Sciatic nerve (tissue), 2 donors: ENCODE measurements at regions not wholly inside any gene's neighbourhood (a gene's known extent, or its start where the extent isn't known, plus 50 kb on each side); places are given as distances from the start of the nearest gene placed in this dataset.
"Not testable (repeated sequence)": the region's sequence is repeated elsewhere in the genome, so short reads cannot be mapped to it uniquely, and the experiment has no call there.

Experiments
- ATAC-seq: fragments of 200-7000 bp; cut with Tn5 transposase; one replicate; pipeline ENCODE4 v1.9.1; 2020; ENCODE audit warnings: mild to moderate bottlenecking, moderate library complexity
- DNase-seq: peaks from one replicate; pipeline ENCODE4 v3.0.0-alpha.2; 2020; ENCODE audit warnings: low spot score
- intact Hi-C: fragments of 100-400 bp; cut with DNase I; formaldehyde crosslinking; loops from one replicate; pipeline ENCODE4 v1.14.2; 2022
- donor health status: DM: no; HTN: no; CAD: no.
- donor health status: DM: no; HTN: no; CAD: no.

- intact Hi-C loops: no loop called here
- DNase-seq (no peak), ATAC-seq (no peak)
These were observed 708.0 kb upstream of the FAM174A start for GRCh38 chr5:99827136-99827535.

DNA sequence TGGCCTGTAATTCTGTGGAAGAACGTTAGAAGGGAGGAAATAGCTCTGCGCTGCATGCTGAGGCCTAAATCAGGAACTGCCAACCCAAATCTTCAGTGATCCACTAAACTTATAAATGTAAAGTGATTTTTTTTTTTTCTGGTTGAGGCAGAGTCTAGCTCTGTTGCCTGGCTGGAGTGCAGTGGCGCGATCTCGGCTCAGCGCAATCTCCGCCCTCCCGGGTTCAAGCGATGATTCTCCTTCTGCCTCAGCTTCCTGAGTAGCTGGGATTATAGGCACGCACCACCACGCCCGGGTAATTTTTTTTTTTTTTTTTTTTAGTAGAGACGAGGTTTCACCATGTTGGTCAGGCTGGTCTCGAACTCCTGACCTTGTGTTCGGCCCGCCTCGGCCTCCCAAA is 717.4 kb upstream of the FAM174A start:
- intact Hi-C loops: no loop called here
- no peak for ATAC-seq

DNA sequence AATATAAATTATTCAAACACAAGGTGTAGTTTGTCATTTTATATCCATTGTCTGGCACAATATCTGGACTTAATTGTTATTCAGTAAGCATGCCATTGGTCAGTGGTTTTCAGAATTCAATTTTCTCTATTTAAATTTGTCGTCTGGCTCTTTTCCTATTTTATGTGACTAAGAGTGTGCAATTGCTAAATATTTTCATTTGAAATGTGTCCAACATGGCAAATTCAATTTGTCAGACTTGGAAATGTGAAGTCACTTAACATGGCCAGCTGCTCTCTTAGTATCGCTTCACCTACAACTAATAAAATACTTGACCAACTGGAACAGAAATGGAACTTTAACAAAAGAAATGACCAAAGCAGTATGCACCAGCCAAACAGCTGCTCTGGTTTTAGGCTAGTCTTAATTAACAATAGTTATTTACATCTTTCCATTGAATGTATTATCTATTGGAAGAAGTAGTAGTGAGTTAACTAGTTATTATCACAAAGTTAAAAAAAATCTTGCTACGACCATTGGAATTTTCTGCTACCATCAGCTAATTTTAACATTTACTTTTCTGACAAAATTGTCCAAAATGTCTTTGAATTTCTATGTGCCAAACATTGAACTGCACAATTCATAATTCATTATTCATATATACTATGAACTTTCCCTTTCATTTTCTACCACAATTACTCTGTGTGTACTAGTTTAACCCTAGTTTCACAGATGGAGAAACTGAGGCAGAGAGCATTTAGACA is 720.7 kb upstream of the FAM174A start:
- ATAC-seq (no peak), DNase-seq (no peak)
- intact Hi-C loops: no loop called here

More for the DNA sequence above, 717.4 kb upstream of the FAM174A start:
- DNase-seq: no peak

DNA sequence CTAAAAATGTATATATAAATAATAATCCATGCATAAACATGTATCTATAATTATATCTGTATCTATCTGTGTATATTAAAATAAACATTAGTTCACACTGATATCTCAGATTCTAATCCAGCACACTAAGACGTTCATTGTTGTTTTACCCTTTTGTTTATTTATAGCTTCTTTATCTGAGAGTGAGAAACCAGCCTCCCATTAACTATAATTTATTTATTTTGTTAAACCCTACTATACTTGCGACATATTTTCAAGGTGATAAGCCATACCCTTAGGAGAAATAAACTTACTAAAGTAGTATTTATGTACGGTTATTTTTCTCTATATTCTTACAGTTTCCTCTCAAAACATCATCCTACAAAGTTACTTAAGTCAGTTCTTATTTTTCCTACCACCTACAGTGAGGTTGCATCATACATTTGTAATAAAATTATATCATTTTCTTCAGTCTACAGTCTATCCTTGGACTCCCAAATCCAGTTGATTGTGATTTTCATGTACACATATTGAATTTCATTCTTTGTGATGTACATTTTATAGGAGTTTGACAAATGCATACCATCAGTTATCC is 726.4 kb upstream of the FAM174A start:
- no peak for DNase-seq
- ATAC-seq: no peak
- intact Hi-C loops: no loop called here

DNA sequence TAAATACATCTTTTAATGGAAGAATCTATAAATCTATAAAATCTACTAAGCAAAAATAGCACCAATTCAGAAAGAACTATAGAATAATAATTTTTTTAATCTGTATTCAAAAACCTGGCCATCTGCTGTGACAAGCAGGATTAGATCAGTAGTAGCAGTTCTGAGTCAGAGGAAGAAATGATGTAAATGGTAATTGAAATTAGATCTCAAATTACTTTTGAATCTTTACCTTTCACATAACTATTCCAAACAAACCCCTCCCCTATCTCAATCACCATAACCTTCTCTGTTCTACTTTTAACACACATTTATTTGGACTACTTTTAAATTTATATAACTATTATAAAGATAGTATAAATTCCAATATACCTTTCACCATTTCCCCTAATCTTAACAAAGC is 727.8 kb upstream of the FAM174A start:
- DNase-seq (no peak), ATAC-seq (no peak)
- intact Hi-C loops: no loop called here

GRCh38 chr5:99795031-99795430 is 740.1 kb upstream of the FAM174A start:
- intact Hi-C loops: no loop called here
- ATAC-seq: no peak
- DNase-seq: no peak

GRCh38 chr5:99788482-99788881 is 746.7 kb upstream of the FAM174A start:
- intact Hi-C loops: no loop called here
- DNase-seq (no peak), ATAC-seq (no peak)

DNA sequence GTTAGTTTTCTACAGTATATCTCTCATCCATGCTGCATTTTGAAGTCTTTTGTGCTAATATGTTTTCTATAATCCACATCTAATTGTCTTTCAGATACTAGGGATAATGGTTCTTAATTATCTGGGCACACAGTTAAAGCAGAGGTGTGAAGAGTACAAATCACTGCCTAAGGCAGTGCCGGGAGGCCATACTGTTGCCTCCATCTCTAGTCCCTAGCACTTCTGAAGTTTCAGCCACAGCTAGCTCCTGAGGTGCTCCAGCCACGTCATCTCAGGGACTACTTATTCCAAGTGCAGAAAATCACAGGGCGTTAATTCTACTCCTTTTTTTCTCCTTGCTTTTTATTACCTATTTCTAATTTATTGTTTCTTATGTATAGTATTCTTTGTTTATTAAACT is 760.0 kb upstream of the FAM174A start:
- intact Hi-C loops: no loop called here
- no peak for ATAC-seq

DNA sequence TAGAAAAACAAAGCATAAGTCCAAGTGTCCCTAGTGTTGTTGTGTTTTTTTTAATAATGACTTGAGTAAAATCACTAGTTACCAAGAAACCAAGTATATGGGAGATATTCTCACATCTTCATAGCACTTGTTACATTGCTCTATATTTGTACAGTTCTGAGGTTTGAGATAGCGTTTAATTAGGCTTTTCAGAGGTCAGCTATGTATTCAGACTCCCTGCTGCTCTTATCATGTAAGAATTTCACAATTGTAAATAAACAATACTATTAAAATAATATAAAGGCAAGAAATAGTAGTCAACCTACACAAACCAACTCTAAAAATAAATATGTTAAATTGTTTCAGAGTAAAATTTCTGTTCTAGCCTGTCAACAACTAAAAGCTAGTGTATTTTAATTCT is 761.9 kb upstream of the FAM174A start:
- intact Hi-C loops: no loop called here
- ATAC-seq (no peak), DNase-seq (no peak)

More for the DNA sequence above, 760.0 kb upstream of the FAM174A start:
- no peak for DNase-seq

- ATAC-seq (no peak), DNase-seq (no peak)
- intact Hi-C loops: no loop called here
These were observed 763.9 kb upstream of the FAM174A start for GRCh38 chr5:99771296-99771695.

DNA sequence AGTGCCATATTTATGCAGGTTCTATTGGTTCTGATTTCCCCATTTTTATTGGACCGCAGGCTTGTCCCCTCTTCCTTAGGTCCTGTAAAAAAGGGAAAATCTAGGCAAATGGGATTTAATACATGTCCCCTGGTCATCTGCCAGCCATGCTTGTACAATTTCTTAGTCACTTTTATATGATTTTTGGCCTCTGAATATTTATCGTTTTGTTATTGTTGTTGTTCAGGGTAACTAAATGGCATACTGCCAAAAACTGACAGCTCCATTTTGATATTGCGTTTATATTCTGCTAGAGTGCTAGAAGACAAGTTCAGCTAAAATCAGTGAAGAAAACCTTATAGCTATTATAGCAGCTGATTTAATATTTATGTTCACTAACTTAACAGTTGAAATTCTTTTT is 770.2 kb upstream of the FAM174A start:
- ATAC-seq (no peak), DNase-seq (no peak)
- intact Hi-C loops: no loop called here

GRCh38 chr5:99763021-99763774 is 772.0 kb upstream of the FAM174A start:
- DNase-seq: no peak
- no peak for ATAC-seq
- intact Hi-C loops: no loop called here

DNA sequence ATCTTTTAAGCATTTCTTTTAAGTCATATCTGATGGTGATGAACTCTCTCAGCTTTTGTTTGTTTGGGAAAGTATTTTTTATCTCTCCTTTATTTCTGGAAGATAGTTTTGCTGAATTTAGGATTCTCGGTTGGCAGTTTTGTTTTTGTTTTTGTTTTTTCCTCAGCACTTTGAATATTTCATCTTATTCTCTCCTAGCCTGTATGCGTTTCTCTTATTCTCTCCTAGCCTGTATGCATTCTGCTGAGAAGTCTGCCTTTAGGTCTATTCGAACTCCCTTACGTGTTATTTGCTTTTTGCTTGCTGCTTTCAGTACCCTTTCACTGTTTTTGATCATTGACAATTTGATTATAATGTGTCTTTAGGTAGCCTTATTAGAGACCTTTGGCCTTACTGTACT is 787.8 kb upstream of the FAM174A start:
- ATAC-seq (no peak), DNase-seq (no peak)
- intact Hi-C loops: no loop called here

GRCh38 chr5:99733146-99733545 is 802.0 kb upstream of the FAM174A start:
- intact Hi-C loops, DNase-seq, ATAC-seq: not testable (repeated sequence)

DNA sequence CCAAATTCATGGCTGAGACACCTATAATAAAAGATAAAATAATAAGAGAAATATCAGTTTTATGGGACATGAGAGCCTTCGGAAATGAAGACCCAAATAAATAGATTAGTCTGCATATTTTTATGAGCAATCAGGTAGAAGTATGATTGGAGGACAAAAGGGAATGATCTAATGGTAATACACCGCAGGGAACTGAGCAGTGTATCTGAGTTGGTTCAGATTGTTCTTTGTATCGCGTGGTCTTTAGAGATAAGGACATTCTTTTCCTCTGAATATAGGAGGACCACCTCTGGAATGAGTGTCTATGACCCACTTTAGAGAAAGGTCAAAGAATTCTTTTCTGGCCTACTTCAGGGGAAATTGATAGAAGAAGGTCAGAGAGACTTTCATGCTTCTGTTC is 801.8 kb upstream of the CHD1 start:
- intact Hi-C loops: not testable (repeated sequence)

DNA sequence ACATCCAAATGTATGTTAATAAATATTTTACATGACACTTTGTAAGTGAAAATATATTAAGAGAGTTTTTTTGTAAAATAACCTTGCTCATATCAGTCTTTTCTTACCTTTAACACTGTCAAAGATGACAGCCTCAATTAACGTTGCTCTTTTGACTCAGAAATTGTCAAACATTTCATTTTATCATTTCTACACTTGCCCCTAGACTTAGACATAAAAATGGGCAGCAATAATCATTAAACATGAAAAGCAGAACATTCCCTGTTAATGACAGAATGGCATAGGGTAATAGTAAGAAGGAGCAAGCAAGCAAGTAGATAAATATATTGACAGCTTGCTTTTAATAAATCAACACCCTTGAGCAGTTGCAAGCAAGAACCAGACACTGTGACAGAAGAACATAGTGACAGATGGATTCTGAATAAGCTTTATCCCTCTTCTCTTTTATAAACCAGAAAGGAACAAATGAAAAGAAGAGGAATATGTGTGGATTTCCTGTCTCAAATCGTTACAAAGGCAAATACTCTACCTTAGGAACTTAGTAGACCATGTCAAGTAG is 796.0 kb upstream of the CHD1 start:
- ATAC-seq: no peak
- intact Hi-C loops: no loop called here
- no peak for DNase-seq

More for the DNA sequence above, 801.8 kb upstream of the CHD1 start:
- not testable (repeated sequence) for DNase-seq, ATAC-seq

- intact Hi-C loops: no loop called here
- ATAC-seq (no peak), DNase-seq (no peak)
These were observed 792.7 kb upstream of the CHD1 start for GRCh38 chr5:99721506-99721905.

DNA sequence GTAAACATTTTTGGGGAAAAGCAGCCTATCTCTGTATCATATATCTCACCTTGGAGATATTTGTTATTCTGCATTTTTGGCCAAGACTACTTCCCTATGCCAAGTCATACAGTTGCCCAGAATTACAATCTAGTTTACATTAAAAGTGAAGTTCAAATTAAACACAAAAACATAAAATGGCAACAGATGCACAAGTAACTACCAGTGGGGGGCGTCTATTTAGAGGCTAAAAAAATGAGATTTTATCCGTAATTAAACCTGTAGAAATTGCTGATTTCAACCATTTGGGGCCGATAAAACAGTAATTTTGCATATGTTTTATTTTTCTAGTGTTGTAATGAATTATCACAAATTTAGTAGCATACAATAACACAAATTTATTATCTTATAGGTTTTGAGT is 787.1 kb upstream of the CHD1 start:
- intact Hi-C loops: no loop called here
- ATAC-seq (no peak), DNase-seq (no peak)

- DNase-seq: no peak
- peak; percentile 28 for ATAC-seq
- intact Hi-C loops: no loop called here
These were observed 777.4 kb upstream of the CHD1 start for GRCh38 chr5:99706160-99706559.

DNA sequence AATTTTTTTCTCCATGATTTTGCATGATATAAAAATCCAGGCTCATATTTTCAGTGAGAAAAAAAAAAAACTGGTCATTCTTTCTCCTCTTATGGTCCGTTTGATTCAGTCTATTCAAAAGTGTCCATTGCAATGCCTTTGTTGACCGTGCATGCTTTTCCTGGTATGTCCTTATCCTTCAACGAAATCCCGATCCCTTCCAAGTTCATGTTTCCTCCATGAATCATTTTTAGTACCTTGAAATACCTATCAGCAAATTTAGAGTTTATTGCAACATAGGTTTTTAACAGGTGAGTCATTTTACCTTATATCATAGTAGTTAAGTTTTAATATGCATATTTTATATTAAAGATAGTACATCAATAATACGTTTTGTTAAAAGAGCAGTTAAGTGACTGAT is 773.8 kb upstream of the CHD1 start:
- ATAC-seq (no peak), DNase-seq (no peak)
- intact Hi-C loops: no loop called here
